Activated B cell treated with CpG ODN at 0.5 μM for 24 hours (primary cell): ENCODE measurements at regions not wholly inside any gene's neighbourhood (a gene's known extent, or its start where the extent isn't known, plus 50 kb on each side); places are given as distances from the start of the nearest gene placed in this dataset.

Experiments used
- ATAC-seq: fragments of 200-7000 bp; cut with Tn5 transposase; one replicate; pipeline ENCODE4 v1.10.0; 2021; ENCODE audit warnings: low read depth, mild to moderate bottlenecking, moderate library complexity
- CTCF ChIA-PET: fragments of 350-600 bp; sonication (Branson Sonifier 250); formaldehyde crosslinking; loops from one replicate; lab custom pipeline; 2021; ENCODE audit warnings: antibody characterized with exemption; lab: Charles Lee
- POLR2A ChIA-PET: fragments of 350-600 bp; sonication (Branson Sonifier 250); formaldehyde crosslinking; loops from one replicate; lab custom pipeline; 2021; ENCODE audit warnings: antibody characterized with exemption; lab: Charles Lee
- DNase-seq: peaks from one replicate; pipeline ENCODE4 v3.0.0; 2022
- H3K27ac Mint-ChIP-seq: one replicate; pipeline ENCODE4 v1.8.0; 2020; ENCODE audit warnings: mixed read lengths
- H3K27me3 Mint-ChIP-seq: one replicate; pipeline ENCODE4 v1.8.0; 2021; ENCODE audit warnings: mixed read lengths
- H3K36me3 Mint-ChIP-seq: one replicate; pipeline ENCODE4 v1.8.0; 2021; ENCODE audit warnings: low read depth, mixed read lengths
- H3K4me1 Mint-ChIP-seq: one replicate; pipeline ENCODE4 v1.8.0; 2021; ENCODE audit warnings: mixed read lengths
- H3K4me3 Mint-ChIP-seq: one replicate; pipeline ENCODE4 v1.8.0; 2020; ENCODE audit warnings: mild to moderate bottlenecking, mixed read lengths
- H3K9me3 Mint-ChIP-seq: one replicate; pipeline ENCODE4 v1.8.0; 2020; ENCODE audit warnings: mixed read lengths
- CTCF ChIP-seq: fragments of 200-600 bp; IDR thresholded peaks from one replicate; pipeline ENCODE4 v1.8.0; 2022; ENCODE audit warnings: antibody characterized with exemption, mild to moderate bottlenecking
- intact Hi-C: fragments of 100-400 bp; cut with micrococcal nuclease; formaldehyde crosslinking; loops from one replicate; pipeline ENCODE4 v1.15.1; 2024

- H3K4me3 Mint-ChIP-seq = no peak overlapping the region
- POLR2A ChIA-PET = no interaction called here
- CTCF ChIA-PET = no interaction called here
- ATAC-seq (no peak), DNase-seq (no peak)
- intact Hi-C loops = no loop called here
- TF ChIP-seq CTCF = no peak
- no peaks in the 10 kb centered on the region for H3K4me1 Mint-ChIP-seq
- H3K27ac Mint-ChIP-seq = no peak overlapping the region
- H3K36me3 Mint-ChIP-seq = no peaks in the 10 kb centered on the region
- H3K27me3 Mint-ChIP-seq = no peaks in the 10 kb centered on the region
- H3K9me3 Mint-ChIP-seq = no peaks in the 10 kb centered on the region
Measured at GRCh38 chr4:103773691-103774231, 54.0 kb upstream of the TACR3 start.
